ENCODE measurements at regions not wholly inside any gene's neighbourhood (a gene's known extent, or its start where the extent isn't known, plus 50 kb on each side); places are given as distances from the start of the nearest gene placed in this dataset.
A peak's percentile ranks its signal among the peaks of the same experiment; 100 is the strongest.
"Not testable (repeated sequence)": the region's sequence is repeated elsewhere in the genome, so short reads cannot be mapped to it uniquely, and the experiment has no call there.

- DNase-seq (ENCODE audit: low read depth) = not testable (repeated sequence)
These were observed 862.7 kb upstream of the NRXN1 start for GRCh38 chr2:51894584-51894983.

GRCh38 chr2:51888120-51888519 lies 856.2 kb upstream of the NRXN1 start:
- DNase-seq (ENCODE audit: low read depth) = no peak

- no peak for DNase-seq (ENCODE audit: low read depth)
These were observed 849.7 kb upstream of the NRXN1 start for GRCh38 chr2:51881673-51882072.

- DNase-seq (ENCODE audit: low read depth) = no peak
These were observed 848.2 kb upstream of the NRXN1 start for GRCh38 chr2:51880153-51880552.

- peak; percentile 1 for DNase-seq (ENCODE audit: low read depth)
These were observed 834.4 kb upstream of the NRXN1 start for GRCh38 chr2:51866361-51866760.

- no peak for DNase-seq (ENCODE audit: low read depth)
These were observed 827.3 kb upstream of the NRXN1 start for GRCh38 chr2:51859260-51859659.

GRCh38 chr2:51855683-51856082 lies 823.8 kb upstream of the NRXN1 start:
- DNase-seq (ENCODE audit: low read depth) = no peak

- no peak for DNase-seq (ENCODE audit: low read depth)
These were observed 814.9 kb upstream of the NRXN1 start for GRCh38 chr2:51846796-51847195.

- no peak for DNase-seq (ENCODE audit: low read depth)
These were observed 814.1 kb upstream of the NRXN1 start for GRCh38 chr2:51846018-51846417.

- no peak for DNase-seq (ENCODE audit: low read depth)
These were observed 812.7 kb upstream of the NRXN1 start for GRCh38 chr2:51844596-51844995.

- DNase-seq (ENCODE audit: low read depth) = no peak
These were observed 797.5 kb upstream of the NRXN1 start for GRCh38 chr2:51829477-51829876.

GRCh38 chr2:51825823-51826222 lies 793.9 kb upstream of the NRXN1 start:
- DNase-seq (ENCODE audit: low read depth) = no peak

GRCh38 chr2:51813247-51813646 lies 781.3 kb upstream of the NRXN1 start:
- DNase-seq (ENCODE audit: low read depth) = peak; percentile 7

GRCh38 chr2:51812138-51812866 lies 780.4 kb upstream of the NRXN1 start:
- peak; percentile 22 for DNase-seq (ENCODE audit: low read depth)

GRCh38 chr2:51810197-51810596 lies 778.3 kb upstream of the NRXN1 start:
- DNase-seq (ENCODE audit: low read depth) = no peak

- no peak for DNase-seq (ENCODE audit: low read depth)
These were observed 775.3 kb upstream of the NRXN1 start for GRCh38 chr2:51807229-51807628.

- no peak for DNase-seq (ENCODE audit: low read depth)
These were observed 763.4 kb upstream of the NRXN1 start for GRCh38 chr2:51795248-51795888.

GRCh38 chr2:51791496-51791895 lies 759.6 kb upstream of the NRXN1 start:
- DNase-seq (ENCODE audit: low read depth) = no peak

GRCh38 chr2:51790854-51791253 lies 758.9 kb upstream of the NRXN1 start:
- no peak for DNase-seq (ENCODE audit: low read depth)

- DNase-seq (ENCODE audit: low read depth) = no peak
These were observed 758.0 kb upstream of the NRXN1 start for GRCh38 chr2:51789918-51790317.

GRCh38 chr2:51782921-51783765 lies 751.2 kb upstream of the NRXN1 start:
- DNase-seq (ENCODE audit: low read depth) = no peak

- DNase-seq (ENCODE audit: low read depth) = no peak
These were observed 749.8 kb upstream of the NRXN1 start for GRCh38 chr2:51781691-51782090.

GRCh38 chr2:51780353-51780752 lies 748.4 kb upstream of the NRXN1 start:
- DNase-seq (ENCODE audit: low read depth) = no peak

Data from ELR (cell line).